Right atrium auricular region (tissue), 2 donors: ENCODE measurements at regions not wholly inside any gene's neighbourhood (a gene's known extent, or its start where the extent isn't known, plus 50 kb on each side); places are given as distances from the start of the nearest gene placed in this dataset.

Source experiments
- DNase-seq: peaks from one replicate; pipeline ENCODE4 v3.0.0-alpha.2; 2019; ENCODE audit warnings: low spot score
- H3K27ac ChIP-seq, 2 donors: fragments of 200-600 bp; sonication (generic); 1 replicate in 1 of 2; 2 replicates in 1 of 2; pipeline ENCODE4 v1.5.1; 2016 to 2019
- H3K27me3 ChIP-seq, 2 donors: fragments of 200-600 bp; sonication (generic); one replicate each; pipeline versions ENCODE4 v1.5.1 to v1.6.0; 2017 to 2019
- H3K36me3 ChIP-seq: fragments of 200-600 bp; sonication (generic); one replicate; pipeline ENCODE4 v1.5.1; 2016
- H3K4me1 ChIP-seq, 2 donors: fragments of 200-600 bp; sonication (generic); one replicate each; pipeline versions ENCODE4 v1.5.1 to v1.6.0; 2017 to 2019
- H3K4me3 ChIP-seq, 2 donors: fragments of 200-600 bp; sonication (generic); 1 replicate in 1 of 2; 2 replicates in 1 of 2; pipeline ENCODE4 v1.5.1; 2017 to 2019; ENCODE audit warnings: mild to moderate bottlenecking in 1 of 2, moderate library complexity in 1 of 2
- H3K9me3 ChIP-seq, 2 donors: fragments of 200-600 bp; sonication (generic); one replicate each; pipeline ENCODE4 v1.5.1; 2019
- TF ChIP-seq, protein P1 (sequence below), 2 donors: fragments of 200-600 bp; sonication (generic); IDR thresholded peaks; one replicate each; pipeline ENCODE4 v1.5.1; 2019; ENCODE audit warnings: antibody characterized with exemption in 2 of 2

DNA sequence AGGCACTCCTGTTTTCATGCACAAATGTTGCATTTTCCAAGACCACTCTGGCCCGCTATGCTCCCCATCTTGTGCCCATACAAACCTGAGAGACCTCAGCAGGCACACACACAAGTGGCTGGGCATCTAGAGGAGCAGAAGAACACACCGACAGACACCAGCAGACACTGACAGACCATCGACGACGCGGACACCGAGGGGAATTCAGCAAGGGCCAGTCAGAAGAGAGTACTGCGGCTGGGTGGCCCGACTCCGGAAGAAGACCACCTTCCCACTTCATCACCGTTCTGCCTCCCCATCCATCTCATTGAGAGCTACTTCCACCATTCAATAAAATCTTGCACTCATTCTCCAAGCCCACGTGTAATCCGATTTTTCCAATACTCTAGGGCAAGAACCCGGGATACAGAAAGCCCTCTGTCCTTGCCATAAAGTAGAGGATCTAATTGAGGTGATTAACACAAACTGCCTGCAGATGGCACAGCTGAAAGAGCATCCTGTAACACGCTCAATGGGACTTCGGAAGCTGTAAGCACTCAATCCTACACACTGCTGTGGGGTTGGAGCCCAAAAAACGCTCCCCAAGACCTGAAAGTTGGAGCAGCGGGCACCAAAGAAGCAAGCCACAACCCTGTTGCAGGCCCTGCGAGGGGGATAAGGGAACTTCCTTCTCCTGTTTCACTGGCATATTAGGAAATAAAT, 780.9 kb downstream of the ARAP2 start:
- DNase-seq: no peak
- H3K9me3 ChIP-seq: peaks cover 0 to 5% of the 10 kb centered on the region in 2 donors
- H3K27ac ChIP-seq: no peak overlapping the region
- no peaks in the 10 kb centered on the region for H3K27me3 ChIP-seq
- H3K36me3 ChIP-seq: no peaks in the 10 kb centered on the region
- H3K4me3 ChIP-seq: no peak overlapping the region
- TF ChIP-seq, protein P1, sequence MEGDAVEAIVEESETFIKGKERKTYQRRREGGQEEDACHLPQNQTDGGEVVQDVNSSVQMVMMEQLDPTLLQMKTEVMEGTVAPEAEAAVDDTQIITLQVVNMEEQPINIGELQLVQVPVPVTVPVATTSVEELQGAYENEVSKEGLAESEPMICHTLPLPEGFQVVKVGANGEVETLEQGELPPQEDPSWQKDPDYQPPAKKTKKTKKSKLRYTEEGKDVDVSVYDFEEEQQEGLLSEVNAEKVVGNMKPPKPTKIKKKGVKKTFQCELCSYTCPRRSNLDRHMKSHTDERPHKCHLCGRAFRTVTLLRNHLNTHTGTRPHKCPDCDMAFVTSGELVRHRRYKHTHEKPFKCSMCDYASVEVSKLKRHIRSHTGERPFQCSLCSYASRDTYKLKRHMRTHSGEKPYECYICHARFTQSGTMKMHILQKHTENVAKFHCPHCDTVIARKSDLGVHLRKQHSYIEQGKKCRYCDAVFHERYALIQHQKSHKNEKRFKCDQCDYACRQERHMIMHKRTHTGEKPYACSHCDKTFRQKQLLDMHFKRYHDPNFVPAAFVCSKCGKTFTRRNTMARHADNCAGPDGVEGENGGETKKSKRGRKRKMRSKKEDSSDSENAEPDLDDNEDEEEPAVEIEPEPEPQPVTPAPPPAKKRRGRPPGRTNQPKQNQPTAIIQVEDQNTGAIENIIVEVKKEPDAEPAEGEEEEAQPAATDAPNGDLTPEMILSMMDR (IDR thresholded peaks at IDR 0.05): no peak
- H3K4me1 ChIP-seq: no peaks in the 10 kb centered on the region

DNA sequence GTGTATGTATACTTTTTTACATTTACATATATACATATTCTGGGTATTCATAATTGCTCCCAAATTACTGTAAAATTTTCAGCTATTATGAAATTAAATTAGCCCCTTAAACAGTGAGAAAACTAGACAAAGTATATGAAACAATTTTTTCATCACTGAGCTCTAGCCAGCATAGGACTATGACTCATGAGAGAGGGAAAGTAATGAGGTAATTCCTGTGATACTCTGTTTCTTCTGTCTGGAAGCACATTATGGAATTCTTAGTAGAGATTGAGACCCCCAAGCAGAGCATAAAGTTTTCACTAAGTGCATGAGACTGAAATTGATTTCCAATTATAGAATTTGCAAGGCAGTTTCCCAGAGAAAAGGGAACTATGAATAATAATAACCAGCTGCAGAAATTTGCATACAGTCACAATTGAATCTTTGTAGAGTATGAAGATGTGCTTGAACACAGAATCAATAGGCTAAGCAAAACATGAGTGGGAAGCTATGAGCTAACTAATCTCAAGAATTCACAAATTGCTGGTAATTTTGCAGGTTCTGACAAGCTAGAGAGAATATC, 779.3 kb downstream of the ARAP2 start:
- no peak overlapping the region for H3K27ac ChIP-seq
- H3K27me3 ChIP-seq: no peaks in the 10 kb centered on the region
- no peaks in the 10 kb centered on the region for H3K4me1 ChIP-seq
- no peak for DNase-seq
- H3K9me3 ChIP-seq: no peaks in the 10 kb centered on the region
- H3K4me3 ChIP-seq: no peak overlapping the region
- no peaks in the 10 kb centered on the region for H3K36me3 ChIP-seq
- TF ChIP-seq, protein P1 (IDR thresholded peaks at IDR 0.05): no peak

GRCh38 chr4:35491093-35491492, 753.2 kb downstream of the ARAP2 start:
- H3K27ac ChIP-seq: no peak overlapping the region
- TF ChIP-seq, protein P1 (IDR thresholded peaks at IDR 0.05): no peak

DNA sequence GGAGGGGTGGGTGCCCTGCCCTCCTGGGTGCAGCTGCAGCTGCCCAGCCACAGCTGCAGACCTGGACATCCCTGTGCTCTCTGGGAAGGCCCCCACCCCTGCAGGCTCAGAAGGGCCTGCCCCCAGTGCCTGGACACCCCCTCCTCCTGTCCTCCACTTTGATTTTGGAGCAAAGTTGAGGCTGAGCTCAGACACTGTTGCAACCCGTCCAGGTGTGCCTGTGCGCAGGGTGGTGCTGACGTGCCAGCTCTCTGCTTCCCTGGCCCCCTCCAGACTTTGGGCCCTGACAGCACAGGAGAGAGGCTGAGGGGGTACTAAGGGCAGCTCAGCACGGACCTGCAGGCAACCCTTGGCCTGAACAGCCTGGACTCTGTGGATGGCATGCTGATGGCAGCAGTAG, 750.3 kb downstream of the ARAP2 start:
- no peak overlapping the region for H3K27ac ChIP-seq
- TF ChIP-seq, protein P1 (IDR thresholded peaks at IDR 0.05): no peak
- no peak for DNase-seq

More at GRCh38 chr4:35491093-35491492, 753.2 kb downstream of the ARAP2 start:
- no peak for DNase-seq
- no peaks in the 10 kb centered on the region for H3K27me3 ChIP-seq
- H3K4me3 ChIP-seq: no peak overlapping the region
- H3K36me3 ChIP-seq: no peaks in the 10 kb centered on the region
- no peaks in the 10 kb centered on the region for H3K9me3 ChIP-seq
- no peaks in the 10 kb centered on the region for H3K4me1 ChIP-seq

GRCh38 chr4:35494955-35495354, 749.4 kb downstream of the ARAP2 start:
- Histone ChIP-seq H3K9me3 (no peaks in the 10 kb centered on the region), H3K4me3 (no peak overlapping the region), H3K27ac (no peak overlapping the region), H3K36me3 (no peaks in the 10 kb centered on the region), H3K27me3 (no peaks in the 10 kb centered on the region), H3K4me1 (no peaks in the 10 kb centered on the region)
- no peak for DNase-seq
- TF ChIP-seq, protein P1 (IDR thresholded peaks at IDR 0.05): no peak

More for the DNA sequence above, 750.3 kb downstream of the ARAP2 start:
- Histone ChIP-seq H3K4me3 (no peak overlapping the region), H3K9me3 (no peaks in the 10 kb centered on the region), H3K36me3 (no peaks in the 10 kb centered on the region), H3K27me3 (no peaks in the 10 kb centered on the region), H3K4me1 (no peaks in the 10 kb centered on the region)
